Progenitor cell of endocrine pancreas (in vitro differentiated cells): ENCODE measurements at regions not wholly inside any gene's neighbourhood (a gene's known extent, or its start where the extent isn't known, plus 50 kb on each side); places are given as distances from the start of the nearest gene placed in this dataset.

Experiments
- DNase-seq: peaks from one replicate; pipeline ENCODE4 v3.0.0; 2021; ENCODE audit warnings: low spot score; ENCODE audit not compliant: unreplicated experiment
- H3K27ac Mint-ChIP-seq: 2 replicates; pipeline ENCODE4 v1.8.0; 2021; ENCODE audit warnings: mild to moderate bottlenecking, moderate library complexity, mixed read lengths
- H3K27me3 Mint-ChIP-seq: 2 replicates; pipeline ENCODE4 v1.8.0; 2021; ENCODE audit warnings: mixed read lengths
- H3K36me3 Mint-ChIP-seq: 2 replicates; pipeline ENCODE4 v1.8.0; 2022; ENCODE audit warnings: mixed read lengths; ENCODE audit not compliant: insufficient read depth
- H3K4me1 Mint-ChIP-seq: 2 replicates; pipeline ENCODE4 v1.8.0; 2021; ENCODE audit warnings: low read depth, mixed read lengths
- H3K4me3 Mint-ChIP-seq: 2 replicates; pipeline ENCODE4 v1.8.0; 2021; ENCODE audit warnings: low read depth, mild to moderate bottlenecking, moderate library complexity, mixed read lengths
- H3K9me3 Mint-ChIP-seq: 2 replicates; pipeline ENCODE4 v1.8.0; 2021; ENCODE audit warnings: low read depth, mixed read lengths
- TF ChIP-seq, protein P1 (sequence below): fragments of 200-600 bp; sonication (generic); IDR thresholded peaks from one replicate; pipeline ENCODE4 v1.5.0; 2021; ENCODE audit warnings: antibody characterized with exemption, mild to moderate bottlenecking; ENCODE audit not compliant: unreplicated experiment

GRCh38 chr9:13621872-13622564 is 342.5 kb upstream of the MPDZ start:
- Mint-ChIP-seq H3K4me1 (no peaks in the 10 kb centered on the region), H3K4me3 (no peak overlapping the region), H3K9me3 (no peaks in the 10 kb centered on the region), H3K27me3 (no peaks in the 10 kb centered on the region), H3K36me3 (no peaks in the 10 kb centered on the region), H3K27ac (no peak overlapping the region)
- TF ChIP-seq, protein P1, sequence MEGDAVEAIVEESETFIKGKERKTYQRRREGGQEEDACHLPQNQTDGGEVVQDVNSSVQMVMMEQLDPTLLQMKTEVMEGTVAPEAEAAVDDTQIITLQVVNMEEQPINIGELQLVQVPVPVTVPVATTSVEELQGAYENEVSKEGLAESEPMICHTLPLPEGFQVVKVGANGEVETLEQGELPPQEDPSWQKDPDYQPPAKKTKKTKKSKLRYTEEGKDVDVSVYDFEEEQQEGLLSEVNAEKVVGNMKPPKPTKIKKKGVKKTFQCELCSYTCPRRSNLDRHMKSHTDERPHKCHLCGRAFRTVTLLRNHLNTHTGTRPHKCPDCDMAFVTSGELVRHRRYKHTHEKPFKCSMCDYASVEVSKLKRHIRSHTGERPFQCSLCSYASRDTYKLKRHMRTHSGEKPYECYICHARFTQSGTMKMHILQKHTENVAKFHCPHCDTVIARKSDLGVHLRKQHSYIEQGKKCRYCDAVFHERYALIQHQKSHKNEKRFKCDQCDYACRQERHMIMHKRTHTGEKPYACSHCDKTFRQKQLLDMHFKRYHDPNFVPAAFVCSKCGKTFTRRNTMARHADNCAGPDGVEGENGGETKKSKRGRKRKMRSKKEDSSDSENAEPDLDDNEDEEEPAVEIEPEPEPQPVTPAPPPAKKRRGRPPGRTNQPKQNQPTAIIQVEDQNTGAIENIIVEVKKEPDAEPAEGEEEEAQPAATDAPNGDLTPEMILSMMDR, result no peak
- no peak for DNase-seq

- no peak overlapping the region for H3K27ac Mint-ChIP-seq
- TF ChIP-seq, protein P1, result no peak
Observed at GRCh38 chr9:13616491-13617035, 337.1 kb upstream of the MPDZ start.

DNA sequence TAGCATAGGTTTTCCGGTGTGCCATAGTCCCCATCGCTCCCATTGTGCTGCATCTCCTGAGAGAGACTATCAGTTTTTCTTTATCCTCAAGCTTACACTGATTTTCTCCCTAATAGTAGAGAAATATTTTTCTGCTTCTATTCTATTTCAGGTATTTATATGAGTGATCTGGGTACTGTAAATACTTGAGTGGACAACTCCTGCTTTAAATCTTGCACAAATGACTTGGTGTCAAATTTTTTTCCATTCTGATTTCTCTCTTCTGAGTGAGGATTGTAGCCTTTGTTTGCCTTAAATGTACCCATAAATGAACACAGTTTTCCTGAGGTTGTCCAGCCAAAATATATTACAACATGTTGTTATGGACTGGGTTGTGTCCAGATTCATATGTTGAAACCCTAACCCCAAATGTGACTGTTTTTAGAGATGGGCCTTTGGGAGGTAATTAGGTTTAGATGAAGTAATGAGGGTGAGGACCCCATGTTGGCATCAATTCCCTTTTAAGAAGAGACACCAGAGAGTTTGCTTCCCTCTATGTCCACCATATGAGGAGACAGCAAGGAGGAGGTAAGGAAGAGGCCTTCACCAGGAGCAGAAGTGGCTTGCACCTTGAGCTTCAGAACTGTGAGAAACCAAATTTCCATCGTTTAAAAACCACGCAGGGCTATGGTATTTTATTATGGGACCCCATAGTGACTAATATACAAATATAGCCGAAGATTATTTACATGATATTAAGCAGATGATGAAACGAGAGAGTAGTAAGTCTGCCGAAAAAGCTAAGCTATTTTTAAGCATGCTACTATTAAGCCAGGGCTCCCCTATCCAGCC is 336.4 kb upstream of the MPDZ start:
- no peak overlapping the region for H3K27ac Mint-ChIP-seq
- no peaks in the 10 kb centered on the region for H3K9me3 Mint-ChIP-seq
- no peaks in the 10 kb centered on the region for H3K27me3 Mint-ChIP-seq
- no peaks in the 10 kb centered on the region for H3K36me3 Mint-ChIP-seq
- no peaks in the 10 kb centered on the region for H3K4me1 Mint-ChIP-seq
- no peak overlapping the region for H3K4me3 Mint-ChIP-seq
- TF ChIP-seq, protein P1, result no peak
- no peak for DNase-seq

More at GRCh38 chr9:13616491-13617035, 337.1 kb upstream of the MPDZ start:
- H3K36me3 Mint-ChIP-seq, result no peaks in the 10 kb centered on the region
- H3K4me3 Mint-ChIP-seq, result no peak overlapping the region
- no peaks in the 10 kb centered on the region for H3K4me1 Mint-ChIP-seq
- no peaks in the 10 kb centered on the region for H3K27me3 Mint-ChIP-seq
- DNase-seq, result no peak
- H3K9me3 Mint-ChIP-seq, result no peaks in the 10 kb centered on the region

GRCh38 chr9:13614060-13614459 is 334.6 kb upstream of the MPDZ start:
- Mint-ChIP-seq H3K36me3 (no peaks in the 10 kb centered on the region), H3K9me3 (no peaks in the 10 kb centered on the region), H3K27me3 (no peaks in the 10 kb centered on the region), H3K4me1 (no peaks in the 10 kb centered on the region), H3K4me3 (no peak overlapping the region), H3K27ac (no peak overlapping the region)
- TF ChIP-seq, protein P1, result no peak
- DNase-seq, result no peak

- TF ChIP-seq, protein P1, result no peak
- H3K9me3 Mint-ChIP-seq, result no peaks in the 10 kb centered on the region
- H3K27ac Mint-ChIP-seq, result no peak overlapping the region
- H3K27me3 Mint-ChIP-seq, result no peaks in the 10 kb centered on the region
- peaks cover 4% of the 10 kb centered on the region for H3K4me1 Mint-ChIP-seq
- H3K4me3 Mint-ChIP-seq, result no peak overlapping the region
- DNase-seq, result no peak
- no peaks in the 10 kb centered on the region for H3K36me3 Mint-ChIP-seq
Observed at GRCh38 chr9:13613296-13613695, 333.8 kb upstream of the MPDZ start.
